Right lobe of liver (tissue), 6 donors: ENCODE measurements at regions not wholly inside any gene's neighbourhood (a gene's known extent, or its start where the extent isn't known, plus 50 kb on each side); places are given as distances from the start of the nearest gene placed in this dataset.

Experiments
- ATAC-seq, 4 donors: fragments of 200-7000 bp; cut with Tn5 transposase; one replicate each; pipeline ENCODE4 v1.9.1; 2020; ENCODE audit warnings: mild to moderate bottlenecking in 4 of 4, moderate library complexity in 4 of 4
- DNase-seq, 3 donors: peaks; one replicate each; pipeline ENCODE4 v3.0.0-alpha.2; 2020
- H3K27ac ChIP-seq, 3 donors: fragments of 200-600 bp; one replicate each; pipeline ENCODE4 v1.8.0; 2022
- H3K27me3 ChIP-seq, 2 donors: fragments of 200-600 bp; one replicate each; pipeline ENCODE4 v1.8.0; 2022
- H3K36me3 ChIP-seq, 4 donors: fragments of 200-600 bp; sonication (generic) in 1 of 4; one replicate each; pipeline versions ENCODE4 v1.5.1 to v1.8.0; 2017 to 2022; ENCODE audit warnings: control low read depth in 1 of 4
- H3K4me1 ChIP-seq, 4 donors: fragments of 200-600 bp; sonication (generic) in 1 of 4; one replicate each; pipeline versions ENCODE4 v1.5.1 to v1.8.0; 2017 to 2022; ENCODE audit warnings: control low read depth in 1 of 4
- H3K4me3 ChIP-seq, 3 donors: fragments of 200-600 bp; one replicate each; pipeline ENCODE4 v1.8.0; 2022
- H3K9me3 ChIP-seq, 4 donors: fragments of 200-600 bp; sonication (generic) in 1 of 4; one replicate each; pipeline versions ENCODE4 v1.5.1 to v1.8.0; 2017 to 2022; ENCODE audit warnings: control low read depth in 1 of 4
- CTCF ChIP-seq, 4 donors: fragments of 200-600 bp in 3 of 4; fragments of 450-650 bp in 1 of 4; IDR thresholded peaks; one replicate each; pipeline versions ENCODE4 v1.5.1 to v1.8.0; 2016 to 2022; ENCODE audit warnings: antibody characterized with exemption in 4 of 4, mild to moderate bottlenecking in 2 of 4
- POLR2A ChIP-seq: fragments of 450-650 bp; IDR thresholded peaks from one replicate; pipeline ENCODE4 v1.6.1; 2017; ENCODE audit warnings: antibody characterized with exemption, mild to moderate bottlenecking
- WGBS: methylation state at CpG from one replicate; pipeline ENCODE4 v1.1.6; 2018; ENCODE audit warnings: low coverage, low lambda C conversion rate; ENCODE audit not compliant: insufficient coverage; ENCODE audit errors: missing lambda C conversion rate; 5-methylcytosine and 5-hydroxymethylcytosine counted together
- intact Hi-C, 2 donors: fragments of 100-400 bp; cut with DNase I; formaldehyde crosslinking; loops; one replicate each; pipeline versions ENCODE4 v1.11.2 to v1.14.1; 2022
- donor health status: DM: no; HTN: yes; CAD: no.
- donor health status: DM: no; HTN: no; CAD: no.
- donor health status: DM: no; HTN: no; CAD: no.
- donor health status: DM: no; HTN: yes; CAD: no.
- donor health status: DM: no; HTN: yes; CAD: no.

- DNase-seq, result no peak
- no peak for ATAC-seq
- no peaks in the 10 kb centered on the region for H3K27me3 ChIP-seq
- H3K27ac ChIP-seq, result peak overlapping the region in 1 of 3 donors; percentile 19
- no peak overlapping the region for H3K4me3 ChIP-seq
- TF ChIP-seq POLR2A, result no peak
- TF ChIP-seq CTCF (IDR thresholded peaks at IDR 0.05), result no peak
- intact Hi-C loops, result no loop called here
- 87% methylated on average over 8 of the region's 9 CpGs for WGBS
- no peaks in the 10 kb centered on the region for H3K9me3 ChIP-seq
- H3K4me1 ChIP-seq, result no peaks in the 10 kb centered on the region
- no peaks in the 10 kb centered on the region for H3K36me3 ChIP-seq
Measured at GRCh38 chr10:44294726-44295412, 90.0 kb downstream of the CXCL12 start.

GRCh38 chr10:44293842-44294241 is 91.1 kb downstream of the CXCL12 start:
- Histone ChIP-seq H3K36me3 (no peaks in the 10 kb centered on the region), H3K27ac (peak overlapping the region; percentile 38 to 69 (median 61)), H3K4me1 (no peaks in the 10 kb centered on the region), H3K4me3 (peak overlapping the region in 1 of 3 donors; percentile 6), H3K9me3 (no peaks in the 10 kb centered on the region), H3K27me3 (no peaks in the 10 kb centered on the region)
- ATAC-seq (peak; percentile 49 to 60 (median 54)), DNase-seq (no peak)
- intact Hi-C loops, result no loop called here
- 41% methylated on average over 7 of the region's 7 CpGs for WGBS
- no peak for TF ChIP-seq CTCF (IDR thresholded peaks at IDR 0.05)
- no peak for TF ChIP-seq POLR2A

GRCh38 chr10:44293306-44293778 is 91.6 kb downstream of the CXCL12 start:
- Histone ChIP-seq H3K27ac (peak overlapping the region; percentile 38 to 69 (median 61)), H3K9me3 (no peaks in the 10 kb centered on the region), H3K27me3 (no peaks in the 10 kb centered on the region), H3K36me3 (no peaks in the 10 kb centered on the region), H3K4me3 (peak overlapping the region in 1 of 3 donors; percentile 6), H3K4me1 (no peaks in the 10 kb centered on the region)
- TF ChIP-seq POLR2A (no peak), CTCF (IDR thresholded peaks at IDR 0.05) (no peak)
- DNase-seq (no peak), ATAC-seq (peak; percentile 21 to 44 (median 33))
- intact Hi-C loops, result no loop called here
- 17% methylated on average over 8 of the region's 26 CpGs for WGBS

DNA sequence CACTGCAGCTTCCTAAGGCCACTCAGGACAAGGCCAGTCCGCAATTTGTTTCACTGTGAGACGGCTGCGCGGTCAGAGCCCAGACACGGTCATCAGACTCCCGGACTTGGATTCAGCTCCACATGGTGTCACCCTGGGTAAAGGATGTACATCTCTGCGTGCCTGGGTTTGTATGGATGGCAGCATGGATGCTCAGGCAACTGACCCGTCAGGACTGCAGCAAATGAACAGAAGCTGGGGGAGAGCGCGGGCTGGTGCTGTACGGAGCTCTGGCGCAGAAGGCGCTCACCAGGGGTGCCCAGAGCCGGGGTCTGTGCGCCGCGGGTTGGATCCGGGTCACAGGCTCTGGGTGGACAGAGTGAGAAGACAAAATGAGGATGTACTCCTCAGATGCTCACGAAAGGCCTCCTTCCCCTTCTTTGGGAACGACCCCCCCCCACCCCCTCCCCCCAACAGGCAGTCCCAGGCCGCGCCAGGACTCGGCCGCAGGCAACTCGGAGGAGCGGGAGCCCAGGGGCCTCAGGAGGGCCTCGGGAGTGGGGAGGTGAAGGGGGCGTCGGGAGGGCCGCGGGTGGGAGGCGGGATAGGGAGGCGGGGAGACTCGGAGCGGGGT is 92.4 kb downstream of the CXCL12 start:
- H3K9me3 ChIP-seq, result no peaks in the 10 kb centered on the region
- H3K4me1 ChIP-seq, result no peaks in the 10 kb centered on the region
- TF ChIP-seq CTCF (IDR thresholded peaks at IDR 0.05) (no peak), POLR2A (no peak)
- intact Hi-C loops, result no loop called here
- 40% methylated on average over 2 of the region's 35 CpGs for WGBS
- no peak for DNase-seq
- H3K4me3 ChIP-seq, result no peak overlapping the region
- no peaks in the 10 kb centered on the region for H3K36me3 ChIP-seq
- H3K27ac ChIP-seq, result no peak overlapping the region
- H3K27me3 ChIP-seq, result no peaks in the 10 kb centered on the region
- ATAC-seq, result peak in 3 of 4 donors; percentile 12 to 44 (median 32)
